Spinal cord (tissue), 9 donors: ENCODE measurements at regions not wholly inside any gene's neighbourhood (a gene's known extent, or its start where the extent isn't known, plus 50 kb on each side); places are given as distances from the start of the nearest gene placed in this dataset.
A peak's percentile ranks its signal among the peaks of the same experiment; 100 is the strongest.

Source experiments
- DNase-seq, 6 donors: peaks; one replicate each; pipeline versions ENCODE4 v3.0.0 to v3.0.0-alpha.2; 2013 to 2015; ENCODE audit warnings: low spot score in 6 of 6, low read depth in 4 of 6
- H3K27ac ChIP-seq: one replicate; pipeline ENCODE4 v1.5.1; 2013; ENCODE audit warnings: low read depth, low read length, control low read depth
- H3K27me3 ChIP-seq: one replicate; pipeline ENCODE4 v1.6.1; 2013; ENCODE audit warnings: low read length; ENCODE audit not compliant: control insufficient read depth, insufficient read depth
- H3K36me3 ChIP-seq: one replicate; pipeline ENCODE4 v1.6.1; 2013; ENCODE audit warnings: low read length; ENCODE audit not compliant: control insufficient read depth, insufficient read depth
- H3K4me1 ChIP-seq: one replicate; pipeline ENCODE4 v1.6.1; 2013; ENCODE audit warnings: low read length; ENCODE audit not compliant: control insufficient read depth, insufficient read depth
- H3K4me3 ChIP-seq: one replicate; pipeline ENCODE4 v1.5.1; 2013; ENCODE audit warnings: low read depth, low read length, control low read depth
- H3K9me3 ChIP-seq: one replicate; pipeline ENCODE4 v1.6.1; 2013; ENCODE audit warnings: low read length; ENCODE audit not compliant: control insufficient read depth, insufficient read depth
- WGBS: methylation state at CpG from one replicate; pipeline ENCODE4 v1.1.5; 2013; ENCODE audit warnings: missing lambda C conversion rate; ENCODE audit not compliant: insufficient coverage; 5-methylcytosine and 5-hydroxymethylcytosine counted together
- donor health status: healthy.

GRCh38 chr15:61489571-61489970 lies 260.5 kb upstream of the RORA start:
- Histone ChIP-seq H3K27ac (no peak overlapping the region), H3K36me3 (no peaks in the 10 kb centered on the region), H3K9me3 (no peaks in the 10 kb centered on the region), H3K4me1 (no peaks in the 10 kb centered on the region), H3K27me3 (no peaks in the 10 kb centered on the region), H3K4me3 (no peak overlapping the region)
- no CpG with 5 or more reads among the region's 1 CpG for WGBS
- no peak for DNase-seq

GRCh38 chr15:61483599-61483998 lies 254.5 kb upstream of the RORA start:
- no peak overlapping the region for H3K4me3 ChIP-seq
- no peak overlapping the region for H3K27ac ChIP-seq
- no peak for DNase-seq
- no peaks in the 10 kb centered on the region for H3K4me1 ChIP-seq
- WGBS, result 97% methylated on average over 4 of the region's 6 CpGs
- H3K9me3 ChIP-seq, result no peaks in the 10 kb centered on the region
- H3K27me3 ChIP-seq, result no peaks in the 10 kb centered on the region
- no peaks in the 10 kb centered on the region for H3K36me3 ChIP-seq

- Histone ChIP-seq H3K4me1 (no peaks in the 10 kb centered on the region), H3K4me3 (no peak overlapping the region), H3K27ac (no peak overlapping the region), H3K27me3 (no peaks in the 10 kb centered on the region), H3K9me3 (no peaks in the 10 kb centered on the region), H3K36me3 (no peaks in the 10 kb centered on the region)
- no peak for DNase-seq
- no CpG with 5 or more reads among the region's 1 CpG for WGBS
Measured at GRCh38 chr15:61481886-61482285, 252.8 kb upstream of the RORA start.

GRCh38 chr15:61480863-61481262 lies 251.8 kb upstream of the RORA start:
- H3K4me1 ChIP-seq, result no peaks in the 10 kb centered on the region
- WGBS, result no CpG with 5 or more reads among the region's 5 CpGs
- no peaks in the 10 kb centered on the region for H3K36me3 ChIP-seq
- DNase-seq, result no peak
- no peak overlapping the region for H3K4me3 ChIP-seq
- no peaks in the 10 kb centered on the region for H3K9me3 ChIP-seq
- H3K27ac ChIP-seq, result no peak overlapping the region
- no peaks in the 10 kb centered on the region for H3K27me3 ChIP-seq

- no peaks in the 10 kb centered on the region for H3K36me3 ChIP-seq
- 87% methylated on average over 3 of the region's 5 CpGs for WGBS
- no peaks in the 10 kb centered on the region for H3K27me3 ChIP-seq
Measured at GRCh38 chr15:61480295-61480694, 251.2 kb upstream of the RORA start.

GRCh38 chr15:61479613-61480012 lies 250.5 kb upstream of the RORA start:
- WGBS, result no CpG with 5 or more reads among the region's 2 CpGs

More at GRCh38 chr15:61480295-61480694, 251.2 kb upstream of the RORA start:
- H3K27ac ChIP-seq, result no peak overlapping the region
- no peak for DNase-seq
- no peaks in the 10 kb centered on the region for H3K4me1 ChIP-seq
- no peaks in the 10 kb centered on the region for H3K9me3 ChIP-seq
- no peak overlapping the region for H3K4me3 ChIP-seq

GRCh38 chr15:61476741-61477140 lies 247.6 kb upstream of the RORA start:
- H3K36me3 ChIP-seq, result no peaks in the 10 kb centered on the region
- H3K9me3 ChIP-seq, result no peaks in the 10 kb centered on the region
- no peak for DNase-seq
- no peak overlapping the region for H3K4me3 ChIP-seq
- no peaks in the 10 kb centered on the region for H3K27me3 ChIP-seq
- whole genome bisulfite sequencing, result no CpG with 5 or more reads among the region's 1 CpG
- no peak overlapping the region for H3K27ac ChIP-seq
- H3K4me1 ChIP-seq, result no peaks in the 10 kb centered on the region

More at GRCh38 chr15:61479613-61480012, 250.5 kb upstream of the RORA start:
- Histone ChIP-seq H3K27me3 (no peaks in the 10 kb centered on the region), H3K27ac (no peak overlapping the region), H3K4me1 (no peaks in the 10 kb centered on the region), H3K4me3 (no peak overlapping the region), H3K9me3 (no peaks in the 10 kb centered on the region), H3K36me3 (no peaks in the 10 kb centered on the region)
- no peak for DNase-seq

GRCh38 chr15:61474796-61475195 lies 245.7 kb upstream of the RORA start:
- WGBS, result 89% methylated on average over 1 of the region's 1 CpG
- Histone ChIP-seq H3K4me1 (no peaks in the 10 kb centered on the region), H3K27ac (no peak overlapping the region), H3K4me3 (no peak overlapping the region), H3K36me3 (no peaks in the 10 kb centered on the region), H3K27me3 (no peaks in the 10 kb centered on the region), H3K9me3 (no peaks in the 10 kb centered on the region)
- no peak for DNase-seq

GRCh38 chr15:61467823-61468222 lies 238.7 kb upstream of the RORA start:
- H3K27me3 ChIP-seq, result no peaks in the 10 kb centered on the region
- H3K4me1 ChIP-seq, result no peaks in the 10 kb centered on the region
- H3K4me3 ChIP-seq, result no peak overlapping the region
- WGBS, result 88% methylated on average over 2 of the region's 2 CpGs
- H3K9me3 ChIP-seq, result no peaks in the 10 kb centered on the region
- no peaks in the 10 kb centered on the region for H3K36me3 ChIP-seq
- peak in 1 of 6 donors; percentile 5 for DNase-seq
- H3K27ac ChIP-seq, result no peak overlapping the region

- WGBS, result 30% methylated on average over 2 of the region's 9 CpGs
- Histone ChIP-seq H3K9me3 (no peaks in the 10 kb centered on the region), H3K4me3 (no peak overlapping the region), H3K36me3 (no peaks in the 10 kb centered on the region), H3K27ac (no peak overlapping the region), H3K4me1 (no peaks in the 10 kb centered on the region), H3K27me3 (no peaks in the 10 kb centered on the region)
- peak in 4 of 6 donors; percentile 1 to 57 (median 29) for DNase-seq
Measured at GRCh38 chr15:61459785-61460707, 230.9 kb upstream of the RORA start.
